ENCODE measurements at regions not wholly inside any gene's neighbourhood (a gene's known extent, or its start where the extent isn't known, plus 50 kb on each side); places are given as distances from the start of the nearest gene placed in this dataset.

- H3K36me3 ChIP-seq, result no peaks in the 10 kb centered on the region
- H3K9me3 ChIP-seq, result no peaks in the 10 kb centered on the region
- no peak for DNase-seq
- H3K27me3 ChIP-seq, result no peaks in the 10 kb centered on the region
- no peak overlapping the region for H3K4me3 ChIP-seq
- intact Hi-C loops (cut with DNase I; ENCODE audit: low total_unique reads), result no loop called here
- TF ChIP-seq CTCF (IDR thresholded peaks at IDR 0.05), result no peak
- TF ChIP-seq POLR2A (IDR thresholded peaks at IDR 0.05), result no peak
- no peak overlapping the region for H3K27ac ChIP-seq
- H3K4me1 ChIP-seq, result peaks cover 0 to 9% of the 10 kb centered on the region in 2 donors
These were observed 141.1 kb upstream of the MGMT start for GRCh38 chr10:129325893-129326292.

GRCh38 chr10:129328546-129328945 lies 138.5 kb upstream of the MGMT start:
- Histone ChIP-seq H3K36me3 (no peaks in the 10 kb centered on the region), H3K4me3 (no peak overlapping the region), H3K27me3 (no peaks in the 10 kb centered on the region), H3K9me3 (no peaks in the 10 kb centered on the region), H3K4me1 (peaks cover 0 to 8% of the 10 kb centered on the region in 2 donors), H3K27ac (no peak overlapping the region)
- no peak for DNase-seq
- intact Hi-C loops (cut with DNase I; ENCODE audit: low total_unique reads), result no loop called here
- no peak for TF ChIP-seq POLR2A (IDR thresholded peaks at IDR 0.05)
- no peak for TF ChIP-seq CTCF (IDR thresholded peaks at IDR 0.05)

- H3K27me3 ChIP-seq, result no peaks in the 10 kb centered on the region
- intact Hi-C loops (cut with DNase I; ENCODE audit: low total_unique reads), result no loop called here
These were observed 137.5 kb upstream of the MGMT start for GRCh38 chr10:129329385-129330055.

GRCh38 chr10:129330211-129330610 lies 136.8 kb upstream of the MGMT start:
- H3K36me3 ChIP-seq, result no peaks in the 10 kb centered on the region
- no peak for DNase-seq
- intact Hi-C loops (cut with DNase I; ENCODE audit: low total_unique reads), result no loop called here

More at GRCh38 chr10:129329385-129330055, 137.5 kb upstream of the MGMT start:
- H3K36me3 ChIP-seq, result no peaks in the 10 kb centered on the region
- no peaks in the 10 kb centered on the region for H3K4me1 ChIP-seq
- H3K27ac ChIP-seq, result no peak overlapping the region
- DNase-seq, result no peak
- no peak for TF ChIP-seq CTCF (IDR thresholded peaks at IDR 0.05)
- no peak for TF ChIP-seq POLR2A (IDR thresholded peaks at IDR 0.05)
- H3K9me3 ChIP-seq, result no peaks in the 10 kb centered on the region
- no peak overlapping the region for H3K4me3 ChIP-seq

More at GRCh38 chr10:129330211-129330610, 136.8 kb upstream of the MGMT start:
- Histone ChIP-seq H3K9me3 (no peaks in the 10 kb centered on the region), H3K4me3 (no peak overlapping the region), H3K27ac (no peak overlapping the region), H3K27me3 (no peaks in the 10 kb centered on the region), H3K4me1 (no peaks in the 10 kb centered on the region)
- TF ChIP-seq CTCF (IDR thresholded peaks at IDR 0.05), result no peak
- no peak for TF ChIP-seq POLR2A (IDR thresholded peaks at IDR 0.05)

All from uterus (tissue), 3 donors.